ENCODE measurements at regions not wholly inside any gene's neighbourhood (a gene's known extent, or its start where the extent isn't known, plus 50 kb on each side); places are given as distances from the start of the nearest gene placed in this dataset.

DNA sequence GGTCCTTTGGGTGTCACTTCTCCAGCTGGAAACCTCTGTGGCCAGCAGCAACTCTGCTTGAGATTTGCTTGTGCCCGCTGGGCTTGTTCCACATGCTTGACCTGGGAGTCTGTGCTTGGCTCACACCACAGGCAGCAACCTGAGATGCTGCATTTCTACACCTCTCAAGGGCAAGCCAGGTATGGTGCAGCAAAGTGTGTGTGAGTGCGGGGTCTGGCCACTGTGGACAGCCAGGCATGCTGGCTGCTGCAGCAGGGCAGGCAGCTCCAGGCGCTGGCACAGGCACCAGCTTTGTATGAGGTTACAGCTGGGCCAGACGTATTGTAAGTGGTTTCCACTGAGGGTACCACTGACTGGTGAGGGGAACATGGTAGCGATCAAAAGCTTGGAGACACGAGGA lies 242.0 kb downstream of the PTGER3 start:
- no peaks in the 10 kb centered on the region for H3K9me2 ChIP-seq (replicated peaks; ENCODE audit: insufficient read depth)
- DNase-seq (ENCODE audit: low spot score), result no peak
- no peak overlapping the region for H3K4me2 ChIP-seq
- no peak overlapping the region for H2AFZ ChIP-seq
- no peaks in the 10 kb centered on the region for H3K4me1 ChIP-seq (ENCODE audit: insufficient read depth)
- no peaks in the 10 kb centered on the region for H3K79me2 ChIP-seq
- 83% methylated on average over 6 of the region's 6 CpGs for WGBS (ENCODE audit: low lambda C conversion rate, missing lambda C conversion rate)
- no peak overlapping the region for H3K4me3 ChIP-seq
- no peaks in the 10 kb centered on the region for H4K20me1 ChIP-seq (ENCODE audit: insufficient read depth, poor library complexity, severe bottlenecking)
- H3K27ac ChIP-seq, result no peak overlapping the region
- H3K36me3 ChIP-seq (replicated peaks; ENCODE audit: insufficient read depth, low read depth), result no peaks in the 10 kb centered on the region
- TF ChIP-seq, protein P1, sequence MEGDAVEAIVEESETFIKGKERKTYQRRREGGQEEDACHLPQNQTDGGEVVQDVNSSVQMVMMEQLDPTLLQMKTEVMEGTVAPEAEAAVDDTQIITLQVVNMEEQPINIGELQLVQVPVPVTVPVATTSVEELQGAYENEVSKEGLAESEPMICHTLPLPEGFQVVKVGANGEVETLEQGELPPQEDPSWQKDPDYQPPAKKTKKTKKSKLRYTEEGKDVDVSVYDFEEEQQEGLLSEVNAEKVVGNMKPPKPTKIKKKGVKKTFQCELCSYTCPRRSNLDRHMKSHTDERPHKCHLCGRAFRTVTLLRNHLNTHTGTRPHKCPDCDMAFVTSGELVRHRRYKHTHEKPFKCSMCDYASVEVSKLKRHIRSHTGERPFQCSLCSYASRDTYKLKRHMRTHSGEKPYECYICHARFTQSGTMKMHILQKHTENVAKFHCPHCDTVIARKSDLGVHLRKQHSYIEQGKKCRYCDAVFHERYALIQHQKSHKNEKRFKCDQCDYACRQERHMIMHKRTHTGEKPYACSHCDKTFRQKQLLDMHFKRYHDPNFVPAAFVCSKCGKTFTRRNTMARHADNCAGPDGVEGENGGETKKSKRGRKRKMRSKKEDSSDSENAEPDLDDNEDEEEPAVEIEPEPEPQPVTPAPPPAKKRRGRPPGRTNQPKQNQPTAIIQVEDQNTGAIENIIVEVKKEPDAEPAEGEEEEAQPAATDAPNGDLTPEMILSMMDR (IDR thresholded peaks at IDR 0.05; ENCODE audit: poor library complexity), result no peak
- TF ChIP-seq EZH2phosphoT487 (IDR thresholded peaks at IDR 0.05; ENCODE audit: low read depth, severe bottlenecking, unreplicated experiment) (no peak), EZH2 (IDR thresholded peaks at IDR 0.05; ENCODE audit: borderline replicate concordance) (no peak)
- H3K9me3 ChIP-seq (ENCODE audit: low read depth), result no peaks in the 10 kb centered on the region
- H3K27me3 ChIP-seq, result no peaks in the 10 kb centered on the region

GRCh38 chr1:70807088-70807664 lies 240.4 kb downstream of the PTGER3 start:
- H3K9me2 ChIP-seq (replicated peaks; ENCODE audit: insufficient read depth), result no peaks in the 10 kb centered on the region
- no peak for TF ChIP-seq EZH2phosphoT487 (IDR thresholded peaks at IDR 0.05; ENCODE audit: low read depth, severe bottlenecking, unreplicated experiment)
- TF ChIP-seq, protein P1 (IDR thresholded peaks at IDR 0.05; ENCODE audit: poor library complexity), result no peak
- no peak for TF ChIP-seq EZH2 (IDR thresholded peaks at IDR 0.05; ENCODE audit: borderline replicate concordance)
- no peak overlapping the region for H2AFZ ChIP-seq
- H3K4me2 ChIP-seq, result no peak overlapping the region
- DNase-seq (ENCODE audit: low spot score), result no peak
- no peaks in the 10 kb centered on the region for H3K36me3 ChIP-seq (replicated peaks; ENCODE audit: insufficient read depth, low read depth)
- no peak overlapping the region for H3K4me3 ChIP-seq
- H3K79me2 ChIP-seq, result no peaks in the 10 kb centered on the region
- 73% methylated on average over 3 of the region's 3 CpGs for WGBS (ENCODE audit: low lambda C conversion rate, missing lambda C conversion rate)
- no peak overlapping the region for H3K27ac ChIP-seq
- no peaks in the 10 kb centered on the region for H3K9me3 ChIP-seq (ENCODE audit: low read depth)
- no peaks in the 10 kb centered on the region for H4K20me1 ChIP-seq (ENCODE audit: insufficient read depth, poor library complexity, severe bottlenecking)
- H3K4me1 ChIP-seq (ENCODE audit: insufficient read depth), result no peaks in the 10 kb centered on the region
- no peaks in the 10 kb centered on the region for H3K27me3 ChIP-seq

DNA sequence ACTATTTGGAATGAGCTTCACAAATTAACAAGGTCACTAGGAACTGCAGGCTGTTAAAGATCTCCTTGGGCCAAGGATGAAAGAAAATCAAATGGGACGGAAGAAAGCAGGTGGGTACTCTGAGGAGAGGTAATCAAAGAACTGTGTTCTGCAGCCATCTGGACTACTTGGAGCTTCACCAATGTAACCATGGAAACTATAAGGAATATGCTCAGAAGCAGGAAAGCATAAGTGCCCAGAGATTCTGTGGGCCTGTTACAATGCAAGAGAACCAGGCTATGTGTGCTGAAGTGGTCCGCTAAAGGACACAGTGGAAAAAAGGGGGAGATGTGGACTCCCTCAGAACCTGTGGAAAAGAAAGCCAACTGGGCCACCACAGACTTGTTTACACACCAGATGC lies 238.5 kb downstream of the PTGER3 start:
- Histone ChIP-seq H3K36me3 (replicated peaks; ENCODE audit: insufficient read depth, low read depth) (no peaks in the 10 kb centered on the region), H3K9me3 (ENCODE audit: low read depth) (no peaks in the 10 kb centered on the region), H3K27me3 (no peaks in the 10 kb centered on the region), H4K20me1 (ENCODE audit: insufficient read depth, poor library complexity, severe bottlenecking) (no peaks in the 10 kb centered on the region), H3K79me2 (no peaks in the 10 kb centered on the region), H3K4me1 (ENCODE audit: insufficient read depth) (no peaks in the 10 kb centered on the region), H2AFZ (no peak overlapping the region), H3K4me3 (no peak overlapping the region), H3K27ac (no peak overlapping the region), H3K9me2 (replicated peaks; ENCODE audit: insufficient read depth) (no peaks in the 10 kb centered on the region), H3K4me2 (no peak overlapping the region)
- WGBS (ENCODE audit: low lambda C conversion rate, missing lambda C conversion rate), result 87% methylated on average over 2 of the region's 2 CpGs
- DNase-seq (ENCODE audit: low spot score), result no peak
- TF ChIP-seq EZH2phosphoT487 (IDR thresholded peaks at IDR 0.05; ENCODE audit: low read depth, severe bottlenecking, unreplicated experiment) (no peak), EZH2 (IDR thresholded peaks at IDR 0.05; ENCODE audit: borderline replicate concordance) (no peak)
- TF ChIP-seq, protein P1 (IDR thresholded peaks at IDR 0.05; ENCODE audit: poor library complexity), result no peak
